Endothelial cell (in vitro differentiated cells): ENCODE measurements at regions not wholly inside any gene's neighbourhood (a gene's known extent, or its start where the extent isn't known, plus 50 kb on each side); places are given as distances from the start of the nearest gene placed in this dataset.

Source experiments
- DNase-seq: peaks from one replicate; pipeline ENCODE4 v3.0.0; 2021; ENCODE audit warnings: low spot score
- H3K27ac Mint-ChIP-seq: one replicate; pipeline ENCODE4 v1.8.0; 2021; ENCODE audit warnings: mixed read lengths, inconsistent platforms; ENCODE audit not compliant: unreplicated experiment
- H3K27me3 Mint-ChIP-seq: one replicate; pipeline ENCODE4 v1.8.0; 2021; ENCODE audit warnings: mild to moderate bottlenecking, moderate library complexity, mixed read lengths, inconsistent platforms; ENCODE audit not compliant: unreplicated experiment
- H3K36me3 Mint-ChIP-seq: one replicate; pipeline ENCODE4 v1.8.0; 2021; ENCODE audit warnings: mild to moderate bottlenecking, low read depth, mixed read lengths, inconsistent platforms; ENCODE audit not compliant: unreplicated experiment
- H3K4me1 Mint-ChIP-seq: one replicate; pipeline ENCODE4 v1.8.0; 2021; ENCODE audit warnings: mild to moderate bottlenecking, mixed read lengths, inconsistent platforms; ENCODE audit not compliant: unreplicated experiment
- H3K4me3 Mint-ChIP-seq: one replicate; pipeline ENCODE4 v1.8.0; 2021; ENCODE audit warnings: mild to moderate bottlenecking, mixed read lengths, inconsistent platforms; ENCODE audit not compliant: unreplicated experiment
- H3K9me3 Mint-ChIP-seq: one replicate; pipeline ENCODE4 v1.8.0; 2021; ENCODE audit warnings: mixed read lengths, inconsistent platforms; ENCODE audit not compliant: unreplicated experiment
- CTCF ChIP-seq: fragments of 200-600 bp; sonication (generic); IDR thresholded peaks from one replicate; pipeline ENCODE4 v1.5.0; 2021; ENCODE audit warnings: antibody characterized with exemption; ENCODE audit not compliant: unreplicated experiment

DNA sequence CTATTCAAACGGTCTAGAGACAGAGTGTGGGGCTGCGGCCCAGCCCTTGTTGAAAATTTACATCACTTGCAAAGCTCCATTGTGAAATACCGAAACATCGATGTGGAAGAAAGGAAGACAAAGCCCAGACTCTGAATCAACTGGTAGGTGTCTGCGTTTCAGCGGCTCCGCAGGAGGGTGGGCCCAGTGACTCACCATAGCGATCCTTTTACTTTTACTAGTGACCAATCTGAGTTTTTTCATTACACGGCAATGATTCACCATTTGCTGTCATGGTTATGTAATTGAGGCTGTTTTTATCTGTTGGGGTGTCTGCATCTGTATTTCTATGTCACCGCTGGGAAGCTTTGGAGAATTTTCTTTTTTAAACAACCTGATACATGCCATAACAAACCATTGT lies 66.6 kb upstream of the ODC1 start:
- no peak for TF ChIP-seq CTCF
- no peak for DNase-seq
- H3K27ac Mint-ChIP-seq: no peak overlapping the region
- peaks cover 1% of the 10 kb centered on the region for H3K27me3 Mint-ChIP-seq
- H3K4me3 Mint-ChIP-seq: no peak overlapping the region
- H3K9me3 Mint-ChIP-seq: peaks cover 11% of the 10 kb centered on the region
- H3K4me1 Mint-ChIP-seq: no peaks in the 10 kb centered on the region
- peaks cover 8% of the 10 kb centered on the region for H3K36me3 Mint-ChIP-seq

DNA sequence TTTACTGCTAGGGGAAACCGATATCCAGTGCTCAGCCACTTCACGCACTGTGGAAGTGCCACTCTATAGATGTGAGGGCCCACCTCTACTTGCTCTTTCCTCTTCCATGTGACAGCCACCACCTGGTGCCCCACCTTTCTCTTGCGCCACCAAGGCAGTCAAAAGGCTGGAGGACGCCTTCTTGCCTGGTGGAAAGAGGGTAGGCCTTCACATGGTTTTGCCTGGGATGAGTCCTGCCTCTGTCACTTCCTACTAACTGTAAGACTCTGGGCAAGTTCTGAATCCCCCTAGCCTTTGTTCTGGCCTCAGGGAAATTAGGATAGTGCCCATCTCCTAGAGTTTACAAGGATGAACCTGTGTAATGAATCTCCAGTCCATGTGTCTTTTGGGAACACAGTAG lies 66.1 kb upstream of the ODC1 start:
- Mint-ChIP-seq H3K4me3 (no peak overlapping the region), H3K36me3 (peaks cover 8% of the 10 kb centered on the region), H3K27ac (no peak overlapping the region), H3K9me3 (peaks cover 11% of the 10 kb centered on the region), H3K4me1 (no peaks in the 10 kb centered on the region), H3K27me3 (peaks cover 1% of the 10 kb centered on the region)
- TF ChIP-seq CTCF: no peak
- no peak for DNase-seq

DNA sequence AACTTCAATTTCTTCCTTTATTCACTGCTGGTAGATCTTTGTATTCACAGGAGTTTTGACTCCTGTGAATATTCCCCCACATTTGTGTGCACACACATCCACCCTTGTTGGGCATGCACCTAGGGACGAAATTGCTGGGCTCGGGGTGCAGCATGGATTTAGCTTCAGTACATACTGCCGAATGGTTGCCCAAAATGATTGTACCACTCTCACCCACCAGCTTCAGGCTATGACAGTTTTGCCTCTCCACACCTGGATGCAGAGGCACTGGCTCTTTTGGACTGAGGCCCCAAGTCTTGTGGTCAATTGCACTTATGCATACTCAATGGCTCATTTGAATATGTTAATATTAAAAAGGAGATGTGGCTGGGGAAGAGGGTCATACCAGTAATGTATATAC lies 65.1 kb upstream of the ODC1 start:
- peaks cover 8% of the 10 kb centered on the region for H3K36me3 Mint-ChIP-seq
- H3K4me1 Mint-ChIP-seq: no peaks in the 10 kb centered on the region
- no peak for TF ChIP-seq CTCF
- H3K9me3 Mint-ChIP-seq: peaks cover 11% of the 10 kb centered on the region
- no peak for DNase-seq
- no peak overlapping the region for H3K27ac Mint-ChIP-seq
- peaks cover 1% of the 10 kb centered on the region for H3K27me3 Mint-ChIP-seq
- no peak overlapping the region for H3K4me3 Mint-ChIP-seq

DNA sequence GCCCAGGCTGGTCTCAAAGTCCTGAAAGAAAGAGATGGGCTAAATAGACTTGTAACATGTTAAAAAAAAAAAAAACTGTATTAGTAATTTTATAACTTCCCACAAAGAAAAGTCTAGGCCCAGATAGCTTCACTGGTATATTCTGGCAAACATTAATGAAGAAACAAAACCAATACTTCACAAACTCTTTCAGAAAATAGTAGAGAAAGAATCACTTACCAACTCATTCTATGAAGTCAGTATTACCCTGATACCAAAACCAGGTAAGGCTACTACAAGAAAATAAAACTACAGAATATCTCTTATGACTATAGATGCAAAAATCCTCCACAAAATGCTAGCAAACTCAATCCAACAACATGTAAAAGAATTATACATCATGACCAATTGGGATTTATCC lies 59.9 kb upstream of the ODC1 start:
- Mint-ChIP-seq H3K9me3 (no peaks in the 10 kb centered on the region), H3K27ac (no peak overlapping the region), H3K27me3 (peaks cover 5% of the 10 kb centered on the region), H3K4me3 (no peak overlapping the region), H3K36me3 (no peaks in the 10 kb centered on the region), H3K4me1 (no peaks in the 10 kb centered on the region)
- no peak for TF ChIP-seq CTCF
- no peak for DNase-seq

- Mint-ChIP-seq H3K4me1 (no peaks in the 10 kb centered on the region), H3K4me3 (no peak overlapping the region), H3K27me3 (peaks cover 5% of the 10 kb centered on the region), H3K27ac (no peak overlapping the region), H3K9me3 (no peaks in the 10 kb centered on the region), H3K36me3 (no peaks in the 10 kb centered on the region)
- TF ChIP-seq CTCF: no peak
- no peak for DNase-seq
Observed at GRCh38 chr2:10507106-10507505, 59.0 kb upstream of the ODC1 start.
